C4-2B (cell line): ENCODE measurements at regions not wholly inside any gene's neighbourhood (a gene's known extent, or its start where the extent isn't known, plus 50 kb on each side); places are given as distances from the start of the nearest gene placed in this dataset.

ENCODE experiments used
- CTCF ChIP-seq: fragments of 450-650 bp; conservative IDR thresholded peaks from 2 replicates; pipeline ENCODE4 v1.5.1; 2017; ENCODE audit warnings: mild to moderate bottlenecking
- ZFX ChIP-seq: fragments of 450-650 bp; IDR thresholded peaks from 2 replicates; pipeline ENCODE4 v1.6.1; 2017

DNA sequence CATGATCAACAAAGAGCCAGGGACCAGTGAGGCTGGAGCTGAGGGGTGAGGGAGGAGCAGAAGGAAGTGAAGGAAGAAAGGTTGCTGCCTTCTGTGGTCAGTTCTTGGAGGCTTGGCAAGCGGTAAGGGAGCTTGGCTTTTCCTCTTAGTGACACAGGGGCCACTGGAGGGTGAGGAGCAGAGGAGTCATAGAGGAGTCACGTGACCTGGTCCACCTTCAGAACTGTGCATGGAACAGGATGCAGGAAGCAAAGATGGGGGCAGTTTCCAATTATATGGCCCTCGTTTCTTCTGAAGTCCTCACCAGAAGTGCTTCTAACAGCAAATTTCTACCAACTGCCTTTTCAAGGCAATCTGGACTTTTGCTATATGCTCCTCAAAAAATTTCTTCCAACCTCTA is 326.9 kb upstream of the SMIM21 start:
- TF ChIP-seq CTCF (no peak), ZFX (no peak)
